GM12872 (cell line): ENCODE measurements at regions not wholly inside any gene's neighbourhood (a gene's known extent, or its start where the extent isn't known, plus 50 kb on each side); places are given as distances from the start of the nearest gene placed in this dataset.

Source experiments
- TF ChIP-seq, protein P1 (sequence below): IDR thresholded peaks from 3 replicates; pipeline ENCODE4 v1.5.1; 2011; ENCODE audit warnings: low read depth, mild to moderate bottlenecking, low read length, moderate library complexity; ENCODE audit not compliant: insufficient read depth

GRCh38 chr2:143823876-143824275, 694.7 kb downstream of the ARHGAP15 start:
- TF ChIP-seq, protein P1, sequence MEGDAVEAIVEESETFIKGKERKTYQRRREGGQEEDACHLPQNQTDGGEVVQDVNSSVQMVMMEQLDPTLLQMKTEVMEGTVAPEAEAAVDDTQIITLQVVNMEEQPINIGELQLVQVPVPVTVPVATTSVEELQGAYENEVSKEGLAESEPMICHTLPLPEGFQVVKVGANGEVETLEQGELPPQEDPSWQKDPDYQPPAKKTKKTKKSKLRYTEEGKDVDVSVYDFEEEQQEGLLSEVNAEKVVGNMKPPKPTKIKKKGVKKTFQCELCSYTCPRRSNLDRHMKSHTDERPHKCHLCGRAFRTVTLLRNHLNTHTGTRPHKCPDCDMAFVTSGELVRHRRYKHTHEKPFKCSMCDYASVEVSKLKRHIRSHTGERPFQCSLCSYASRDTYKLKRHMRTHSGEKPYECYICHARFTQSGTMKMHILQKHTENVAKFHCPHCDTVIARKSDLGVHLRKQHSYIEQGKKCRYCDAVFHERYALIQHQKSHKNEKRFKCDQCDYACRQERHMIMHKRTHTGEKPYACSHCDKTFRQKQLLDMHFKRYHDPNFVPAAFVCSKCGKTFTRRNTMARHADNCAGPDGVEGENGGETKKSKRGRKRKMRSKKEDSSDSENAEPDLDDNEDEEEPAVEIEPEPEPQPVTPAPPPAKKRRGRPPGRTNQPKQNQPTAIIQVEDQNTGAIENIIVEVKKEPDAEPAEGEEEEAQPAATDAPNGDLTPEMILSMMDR: no peak

DNA sequence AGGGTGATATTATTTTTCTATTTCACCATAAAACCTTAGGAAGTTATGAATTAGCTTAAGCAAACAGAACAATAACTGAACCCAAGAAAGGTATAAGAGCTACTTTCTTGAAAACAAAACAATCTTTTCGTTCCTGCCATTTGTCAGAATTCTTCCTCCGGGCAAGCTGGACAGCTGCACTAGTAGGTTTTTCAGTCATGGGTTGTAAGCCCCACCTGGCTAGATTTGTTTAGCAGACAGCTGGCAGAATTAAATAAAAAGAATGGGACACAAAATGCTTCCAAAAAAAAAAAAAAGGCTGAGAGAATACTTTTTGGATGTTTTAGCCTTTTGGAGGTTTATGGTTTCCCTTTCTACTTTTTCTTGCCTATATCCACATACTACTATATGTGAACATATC, 694.1 kb downstream of the ARHGAP15 start:
- TF ChIP-seq, protein P1: no peak

GRCh38 chr2:143822736-143823135, 693.5 kb downstream of the ARHGAP15 start:
- TF ChIP-seq, protein P1: no peak

- TF ChIP-seq, protein P1: no peak
Measured at GRCh38 chr2:143819764-143820163, 690.5 kb downstream of the ARHGAP15 start.

DNA sequence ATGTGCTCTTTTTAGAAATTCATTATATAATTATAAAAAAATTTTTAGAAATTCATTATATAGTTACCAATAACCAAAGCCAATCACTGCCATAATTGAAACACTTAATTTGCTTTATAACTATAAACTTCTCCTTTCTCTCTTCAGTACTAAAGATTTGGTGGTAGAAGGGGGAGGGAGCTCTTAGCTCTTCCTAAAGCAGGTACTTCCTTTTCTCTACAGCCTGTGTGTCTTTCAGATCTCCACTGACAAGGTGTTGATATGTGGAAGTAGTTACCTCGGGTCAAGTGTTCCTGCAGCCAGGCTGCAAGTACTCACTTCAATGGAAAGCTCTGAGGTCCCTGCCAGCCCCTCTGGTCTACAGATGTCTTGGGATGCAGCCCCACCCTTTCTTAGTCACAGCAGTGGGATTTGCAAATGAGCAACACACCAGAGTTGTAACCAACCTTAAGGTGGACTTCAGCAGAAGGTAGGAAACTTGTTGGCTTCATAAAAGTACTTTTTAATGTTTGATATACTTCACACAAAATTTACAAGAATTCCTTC, 690.0 kb downstream of the ARHGAP15 start:
- TF ChIP-seq, protein P1: no peak
